Activated naive CD4-positive, alpha-beta T cell treated with anti-CD3 and anti-CD28 coated beads, Interleukin-2, amount 50 U/mL, for 16 hours (primary cell): ENCODE measurements at regions not wholly inside any gene's neighbourhood (a gene's known extent, or its start where the extent isn't known, plus 50 kb on each side); places are given as distances from the start of the nearest gene placed in this dataset.
"Not testable (repeated sequence)": the region's sequence is repeated elsewhere in the genome, so short reads cannot be mapped to it uniquely, and the experiment has no call there.

Source experiments
- DNase-seq: peaks from one replicate; pipeline ENCODE4 v3.0.0-alpha.2; 2020

- DNase-seq = no peak
Observed at GRCh38 chr12:92389466-92389865, 243.8 kb upstream of the BTG1 start.

GRCh38 chr12:92385296-92385695, 239.7 kb upstream of the BTG1 start:
- DNase-seq = no peak

GRCh38 chr12:92384571-92384970, 238.9 kb upstream of the BTG1 start:
- no peak for DNase-seq

- no peak for DNase-seq
Observed at GRCh38 chr12:92382383-92382878, 236.8 kb upstream of the BTG1 start.

- DNase-seq = no peak
Observed at GRCh38 chr12:92381856-92382255, 236.2 kb upstream of the BTG1 start.

GRCh38 chr12:92378682-92379479, 233.2 kb upstream of the BTG1 start:
- no peak for DNase-seq

GRCh38 chr12:92375504-92375903, 229.9 kb upstream of the BTG1 start:
- DNase-seq = not testable (repeated sequence)

- no peak for DNase-seq
Observed at GRCh38 chr12:92370828-92371227, 225.2 kb upstream of the BTG1 start.

- no peak for DNase-seq
Observed at GRCh38 chr12:92369636-92370035, 224.0 kb upstream of the BTG1 start.

- DNase-seq = no peak
Observed at GRCh38 chr12:92369056-92369455, 223.4 kb upstream of the BTG1 start.

GRCh38 chr12:92365836-92366235, 220.2 kb upstream of the BTG1 start:
- no peak for DNase-seq

GRCh38 chr12:92365333-92365732, 219.7 kb upstream of the BTG1 start:
- DNase-seq = no peak

GRCh38 chr12:92363295-92364146, 217.9 kb upstream of the BTG1 start:
- peak; percentile 31 for DNase-seq

GRCh38 chr12:92362785-92363184, 217.1 kb upstream of the BTG1 start:
- DNase-seq = no peak

- DNase-seq = no peak
Observed at GRCh38 chr12:92362126-92362525, 216.5 kb upstream of the BTG1 start.

GRCh38 chr12:92360543-92360942, 214.9 kb upstream of the BTG1 start:
- no peak for DNase-seq

- DNase-seq = no peak
Observed at GRCh38 chr12:92359581-92360209, 214.0 kb upstream of the BTG1 start.

- no peak for DNase-seq
Observed at GRCh38 chr12:92357584-92358261, 212.1 kb upstream of the BTG1 start.

- DNase-seq = no peak
Observed at GRCh38 chr12:92356425-92356824, 210.8 kb upstream of the BTG1 start.

GRCh38 chr12:92349635-92350034, 204.0 kb upstream of the BTG1 start:
- DNase-seq = no peak

GRCh38 chr12:92342574-92342973, 196.9 kb upstream of the BTG1 start:
- DNase-seq = no peak

GRCh38 chr12:92341065-92341668, 195.5 kb upstream of the BTG1 start:
- DNase-seq = no peak
